Upper lobe of right lung (tissue), 1 donor: ENCODE measurements at regions not wholly inside any gene's neighbourhood (a gene's known extent, or its start where the extent isn't known, plus 50 kb on each side); places are given as distances from the start of the nearest gene placed in this dataset.

Experiments
- ATAC-seq: fragments of 200-7000 bp; cut with Tn5 transposase; one replicate; pipeline ENCODE4 v1.9.1; 2020; ENCODE audit warnings: mild to moderate bottlenecking, moderate library complexity
- DNase-seq: peaks from one replicate; pipeline ENCODE4 v3.0.0-alpha.2; 2020
- H3K27ac ChIP-seq: fragments of 200-600 bp; one replicate; pipeline ENCODE4 v1.8.0; 2022
- H3K27me3 ChIP-seq: fragments of 200-600 bp; one replicate; pipeline ENCODE4 v1.8.0; 2022; ENCODE audit warnings: mild to moderate bottlenecking
- H3K36me3 ChIP-seq: fragments of 200-600 bp; one replicate; pipeline ENCODE4 v1.8.0; 2022
- H3K4me1 ChIP-seq: fragments of 200-600 bp; one replicate; pipeline ENCODE4 v1.8.0; 2022
- H3K4me3 ChIP-seq: fragments of 200-600 bp; one replicate; pipeline ENCODE4 v1.8.0; 2022; ENCODE audit warnings: mild to moderate bottlenecking
- H3K9me3 ChIP-seq: fragments of 200-600 bp; one replicate; pipeline ENCODE4 v1.8.0; 2022
- intact Hi-C: fragments of 100-400 bp; cut with DNase I; formaldehyde crosslinking; loops from one replicate; pipeline ENCODE4 v1.11.0; 2022
- TF ChIP-seq, protein P1 (sequence below): fragments of 200-600 bp; IDR thresholded peaks from one replicate; pipeline ENCODE4 v1.8.0; 2022; ENCODE audit warnings: antibody characterized with exemption
- donor health status: DM: no; HTN: yes; CAD: no; lungs with severe emphysema.

DNA sequence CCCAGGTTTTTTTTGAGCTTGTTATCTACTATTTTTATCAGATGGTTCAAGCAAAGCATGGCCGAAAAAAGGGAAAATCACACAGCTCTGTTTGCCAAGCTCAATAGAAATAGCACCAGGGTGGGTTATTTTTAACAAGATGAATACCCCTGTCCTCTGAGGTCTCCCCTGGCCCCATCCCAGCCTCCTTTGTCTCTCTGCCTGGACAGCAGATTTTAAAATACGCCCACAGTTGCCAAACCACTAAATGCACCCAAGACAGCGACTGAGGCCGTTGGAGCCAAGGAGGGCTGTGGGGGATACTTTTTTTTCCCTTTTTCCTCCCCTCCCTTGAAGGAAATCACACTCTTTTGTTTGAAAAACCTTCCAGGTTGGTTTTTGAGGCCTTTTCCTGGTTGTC, 106.6 kb downstream of the VEGFA start:
- Histone ChIP-seq H3K27ac (no peak overlapping the region), H3K4me3 (no peak overlapping the region), H3K4me1 (peaks cover under 1% of the 10 kb centered on the region), H3K9me3 (no peaks in the 10 kb centered on the region), H3K27me3 (no peaks in the 10 kb centered on the region), H3K36me3 (no peaks in the 10 kb centered on the region)
- ATAC-seq: no peak
- intact Hi-C loops: no loop called here
- TF ChIP-seq, protein P1, sequence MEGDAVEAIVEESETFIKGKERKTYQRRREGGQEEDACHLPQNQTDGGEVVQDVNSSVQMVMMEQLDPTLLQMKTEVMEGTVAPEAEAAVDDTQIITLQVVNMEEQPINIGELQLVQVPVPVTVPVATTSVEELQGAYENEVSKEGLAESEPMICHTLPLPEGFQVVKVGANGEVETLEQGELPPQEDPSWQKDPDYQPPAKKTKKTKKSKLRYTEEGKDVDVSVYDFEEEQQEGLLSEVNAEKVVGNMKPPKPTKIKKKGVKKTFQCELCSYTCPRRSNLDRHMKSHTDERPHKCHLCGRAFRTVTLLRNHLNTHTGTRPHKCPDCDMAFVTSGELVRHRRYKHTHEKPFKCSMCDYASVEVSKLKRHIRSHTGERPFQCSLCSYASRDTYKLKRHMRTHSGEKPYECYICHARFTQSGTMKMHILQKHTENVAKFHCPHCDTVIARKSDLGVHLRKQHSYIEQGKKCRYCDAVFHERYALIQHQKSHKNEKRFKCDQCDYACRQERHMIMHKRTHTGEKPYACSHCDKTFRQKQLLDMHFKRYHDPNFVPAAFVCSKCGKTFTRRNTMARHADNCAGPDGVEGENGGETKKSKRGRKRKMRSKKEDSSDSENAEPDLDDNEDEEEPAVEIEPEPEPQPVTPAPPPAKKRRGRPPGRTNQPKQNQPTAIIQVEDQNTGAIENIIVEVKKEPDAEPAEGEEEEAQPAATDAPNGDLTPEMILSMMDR: no peak
- no peak for DNase-seq

DNA sequence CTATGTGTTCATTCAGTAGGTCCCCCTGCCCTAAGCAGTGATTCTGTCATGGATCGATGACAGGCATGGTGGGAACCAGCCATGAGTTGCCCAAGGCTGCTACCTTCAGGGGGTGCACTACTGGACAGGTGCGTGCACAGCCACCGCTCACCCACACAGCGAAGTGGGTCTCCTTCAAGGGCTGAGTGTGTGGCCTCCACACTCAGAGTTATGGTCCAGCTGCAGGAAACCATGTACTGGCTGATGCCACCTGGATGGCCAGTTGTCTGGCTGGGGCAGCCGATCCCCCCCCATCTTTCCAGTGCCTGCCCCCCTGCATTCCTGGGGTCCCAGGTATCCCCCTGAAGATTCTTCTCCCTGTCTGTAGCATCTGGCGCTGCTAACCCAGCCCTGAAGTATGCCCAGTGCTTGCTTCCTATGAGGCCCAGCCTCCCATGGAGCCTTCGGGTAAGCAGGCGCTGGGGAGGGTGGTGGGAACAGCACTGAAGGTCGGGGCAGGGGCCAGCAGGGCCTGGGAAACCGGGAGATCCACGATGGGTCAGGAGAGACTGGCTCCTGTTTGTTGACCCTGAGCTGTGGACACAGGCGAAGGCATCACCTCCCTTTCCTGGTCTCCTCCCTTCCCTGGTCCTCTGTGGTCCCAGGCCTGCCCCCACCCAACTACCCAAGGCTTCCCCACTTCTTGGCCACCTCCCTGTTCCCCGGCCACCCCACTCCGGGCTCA, 106.0 kb downstream of the VEGFA start:
- H3K9me3 ChIP-seq: no peaks in the 10 kb centered on the region
- no peak for DNase-seq
- H3K4me1 ChIP-seq: peaks cover 6% of the 10 kb centered on the region
- TF ChIP-seq, protein P1: no peak
- no peak overlapping the region for H3K4me3 ChIP-seq
- H3K36me3 ChIP-seq: no peaks in the 10 kb centered on the region
- intact Hi-C loops: no loop called here
- H3K27ac ChIP-seq: no peak overlapping the region
- no peak for ATAC-seq
- no peaks in the 10 kb centered on the region for H3K27me3 ChIP-seq

DNA sequence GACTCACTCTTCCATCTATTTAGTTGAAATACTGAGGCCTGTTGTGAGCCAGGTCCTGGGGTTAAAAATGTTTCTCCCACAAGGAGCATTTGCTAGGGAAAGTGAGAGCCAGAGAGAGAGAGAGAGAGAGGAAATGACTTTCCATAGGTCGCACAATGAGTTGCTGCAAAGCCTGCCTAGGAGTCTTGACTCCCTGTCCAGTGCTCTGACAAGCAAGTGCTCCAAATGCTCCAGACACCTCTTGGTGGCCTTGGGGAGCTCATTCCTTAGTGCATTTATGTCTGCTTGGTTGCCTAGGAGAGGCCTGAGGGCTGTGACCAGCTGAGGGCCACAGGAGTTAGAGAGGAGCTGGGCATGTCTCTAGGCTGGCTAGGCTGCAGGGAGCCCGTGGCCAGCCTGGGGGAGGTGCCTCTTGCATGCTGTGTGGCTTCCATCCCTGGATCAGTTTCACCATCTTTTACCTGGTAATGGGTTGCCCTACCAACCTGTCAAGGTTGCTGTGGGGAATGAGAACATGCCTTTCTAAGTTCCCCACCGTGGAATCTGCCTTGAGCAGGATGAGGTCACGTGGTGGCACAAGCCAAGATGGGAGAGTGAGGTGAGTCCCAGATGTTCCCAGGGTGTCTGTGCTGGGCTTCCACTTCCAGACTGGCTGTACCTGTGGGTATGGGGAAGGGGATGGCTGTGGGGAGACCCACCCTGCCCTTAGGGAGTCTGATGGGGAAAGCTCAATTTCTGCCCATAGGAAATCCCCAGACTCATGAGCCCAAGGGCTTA, 105.0 kb downstream of the VEGFA start:
- DNase-seq (no peak), ATAC-seq (no peak)
- Histone ChIP-seq H3K27me3 (no peaks in the 10 kb centered on the region), H3K4me1 (peaks cover 6% of the 10 kb centered on the region), H3K36me3 (no peaks in the 10 kb centered on the region), H3K9me3 (no peaks in the 10 kb centered on the region), H3K27ac (no peak overlapping the region), H3K4me3 (no peak overlapping the region)
- TF ChIP-seq, protein P1: no peak
- intact Hi-C loops: no loop called here

DNA sequence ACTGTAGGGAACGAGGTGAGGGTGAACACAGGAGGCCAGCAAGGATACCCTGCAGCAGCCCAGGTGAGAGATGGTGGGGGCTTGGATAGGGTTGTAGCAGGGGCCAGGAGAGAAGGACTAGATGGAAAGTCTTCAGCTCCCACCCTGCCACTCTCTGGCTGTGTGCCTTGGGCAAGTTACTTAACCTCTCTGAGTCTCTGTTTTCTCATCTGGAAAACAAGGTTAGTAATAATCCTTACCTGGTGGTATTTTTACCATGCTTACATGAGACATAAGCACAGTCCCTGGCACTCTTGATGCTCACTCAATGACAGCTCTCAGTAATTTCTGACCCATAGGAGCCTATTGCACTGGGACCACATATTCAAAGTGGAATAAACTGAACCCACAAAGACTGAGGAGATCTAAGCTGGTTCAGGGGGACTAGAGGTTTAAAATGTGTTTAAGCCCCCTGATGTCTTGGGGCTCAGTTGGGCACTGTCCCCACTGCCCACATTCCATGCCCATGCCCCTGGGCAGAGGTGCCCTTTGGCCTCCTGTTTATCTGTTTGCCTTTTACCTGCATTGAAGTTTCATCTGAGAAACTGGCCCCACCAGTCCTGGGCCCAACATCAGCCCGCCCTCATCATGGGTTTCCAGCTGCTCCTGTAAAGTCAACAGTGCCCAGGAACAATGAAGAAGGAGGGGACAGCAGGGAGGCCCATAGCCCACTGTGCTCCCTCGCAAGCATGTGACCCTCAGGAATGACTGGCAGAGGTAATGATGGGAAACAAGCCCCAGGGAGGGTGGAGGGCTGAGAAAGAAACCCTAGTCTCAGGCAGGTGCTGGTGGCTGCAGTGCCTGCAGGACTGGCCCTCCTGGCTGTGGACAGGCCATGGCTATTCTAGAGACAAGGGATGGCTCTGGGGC, 104.0 kb downstream of the VEGFA start:
- ATAC-seq (peak; percentile 53), DNase-seq (no peak)
- H3K9me3 ChIP-seq: no peaks in the 10 kb centered on the region
- H3K4me1 ChIP-seq: peaks cover 6% of the 10 kb centered on the region
- no peak overlapping the region for H3K4me3 ChIP-seq
- no peaks in the 10 kb centered on the region for H3K36me3 ChIP-seq
- intact Hi-C loops: no loop called here
- TF ChIP-seq, protein P1: no peak
- no peak overlapping the region for H3K27ac ChIP-seq
- no peaks in the 10 kb centered on the region for H3K27me3 ChIP-seq

- TF ChIP-seq, protein P1: no peak
- Histone ChIP-seq H3K27me3 (no peaks in the 10 kb centered on the region), H3K27ac (no peak overlapping the region), H3K4me1 (peaks cover 6% of the 10 kb centered on the region), H3K36me3 (no peaks in the 10 kb centered on the region), H3K4me3 (no peak overlapping the region), H3K9me3 (no peaks in the 10 kb centered on the region)
- DNase-seq: no peak
- peak; percentile 78 for ATAC-seq
- intact Hi-C loops: no loop called here
These were observed 101.9 kb downstream of the VEGFA start for GRCh38 chr6:43871933-43872332.
